HG02938 (cell line): ENCODE measurements at regions not wholly inside any gene's neighbourhood (a gene's known extent, or its start where the extent isn't known, plus 50 kb on each side); places are given as distances from the start of the nearest gene placed in this dataset.
"Not testable (repeated sequence)": the region's sequence is repeated elsewhere in the genome, so short reads cannot be mapped to it uniquely, and the experiment has no call there.

ENCODE experiments used
- ATAC-seq: cut with Tn5 transposase; IDR thresholded peaks from one replicate; pipeline ENCODE4 v1.9.1; 2021; ENCODE audit warnings: mild to moderate bottlenecking, moderate library complexity; ENCODE audit not compliant: unreplicated experiment

DNA sequence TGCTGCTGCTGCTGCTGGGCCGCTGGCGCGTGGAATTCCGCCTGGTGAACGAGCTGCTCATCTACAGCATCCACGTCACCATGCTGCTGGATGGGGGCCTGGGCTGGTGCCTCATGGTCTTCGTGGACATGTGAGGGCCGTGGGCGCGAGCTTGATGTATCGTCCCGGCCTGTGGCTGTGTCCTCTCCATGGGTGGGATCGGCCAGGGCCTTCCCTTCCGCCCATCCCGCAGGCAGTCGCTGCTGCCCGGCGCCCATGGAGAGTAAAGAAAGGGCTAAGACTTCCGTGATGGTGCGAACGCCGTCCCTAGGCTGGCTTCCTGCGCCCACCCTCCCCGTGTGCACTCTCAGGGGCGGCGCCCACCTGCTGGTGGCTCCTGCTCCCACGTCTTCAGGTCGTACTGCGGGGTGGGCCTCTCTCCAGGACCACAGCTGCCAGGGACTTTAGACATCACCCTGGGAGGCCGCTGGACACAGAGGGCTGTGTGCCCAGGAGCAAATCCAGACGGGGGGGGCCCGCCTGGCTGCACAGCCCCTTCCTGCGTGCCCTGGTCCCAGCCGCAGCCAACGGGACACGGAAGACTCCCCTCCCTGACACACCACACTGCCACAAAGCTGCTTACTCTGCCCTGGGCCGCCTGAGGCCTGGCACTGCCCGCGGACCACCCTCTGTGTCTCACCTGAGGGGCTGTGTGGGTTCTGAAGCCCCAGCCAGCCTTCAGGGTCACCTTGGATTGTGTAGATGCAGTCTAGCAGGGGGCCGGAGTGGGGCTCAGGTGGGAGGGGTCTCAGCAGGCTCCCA is 167.5 kb downstream of the SEPTIN7 start:
- ATAC-seq: no peak

DNA sequence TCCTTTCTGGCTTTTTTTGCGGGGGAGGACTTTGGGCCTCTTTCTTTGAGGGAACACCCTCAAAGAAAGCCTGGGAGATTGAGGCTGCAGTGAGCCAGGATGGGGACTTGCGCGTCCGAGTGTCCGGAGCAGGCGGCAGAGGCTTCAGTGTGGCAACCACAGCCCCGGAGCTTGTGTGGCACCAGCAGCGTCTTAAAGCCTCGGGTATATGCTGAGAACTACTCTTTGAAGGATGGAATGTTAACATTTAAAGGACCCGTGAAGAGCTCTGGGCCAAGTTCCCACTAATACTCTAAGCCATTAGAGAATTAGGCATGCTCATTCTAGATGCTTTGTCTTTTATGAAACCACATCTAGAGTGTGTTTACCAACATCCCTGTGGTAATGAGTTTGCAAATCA is 168.2 kb downstream of the SEPTIN7 start:
- ATAC-seq: no peak

DNA sequence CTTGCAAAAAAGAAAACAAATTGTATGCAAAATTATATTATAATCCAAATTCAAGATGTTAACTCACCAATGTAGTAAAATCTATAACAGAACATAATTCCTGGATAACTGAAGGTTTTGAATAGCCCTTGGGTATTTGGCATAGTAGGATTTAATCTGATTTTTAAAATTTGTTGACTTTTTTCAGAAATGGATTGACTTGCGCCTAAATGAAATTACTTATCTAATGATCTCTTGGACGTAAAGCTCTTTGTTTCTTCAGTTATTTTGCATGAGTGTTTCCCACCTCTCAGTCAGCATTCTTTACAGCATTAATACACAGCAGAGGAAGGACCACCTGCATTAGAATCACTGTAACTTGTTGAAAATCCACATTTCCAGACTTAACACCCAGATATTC is 169.6 kb downstream of the SEPTIN7 start:
- ATAC-seq: no peak

DNA sequence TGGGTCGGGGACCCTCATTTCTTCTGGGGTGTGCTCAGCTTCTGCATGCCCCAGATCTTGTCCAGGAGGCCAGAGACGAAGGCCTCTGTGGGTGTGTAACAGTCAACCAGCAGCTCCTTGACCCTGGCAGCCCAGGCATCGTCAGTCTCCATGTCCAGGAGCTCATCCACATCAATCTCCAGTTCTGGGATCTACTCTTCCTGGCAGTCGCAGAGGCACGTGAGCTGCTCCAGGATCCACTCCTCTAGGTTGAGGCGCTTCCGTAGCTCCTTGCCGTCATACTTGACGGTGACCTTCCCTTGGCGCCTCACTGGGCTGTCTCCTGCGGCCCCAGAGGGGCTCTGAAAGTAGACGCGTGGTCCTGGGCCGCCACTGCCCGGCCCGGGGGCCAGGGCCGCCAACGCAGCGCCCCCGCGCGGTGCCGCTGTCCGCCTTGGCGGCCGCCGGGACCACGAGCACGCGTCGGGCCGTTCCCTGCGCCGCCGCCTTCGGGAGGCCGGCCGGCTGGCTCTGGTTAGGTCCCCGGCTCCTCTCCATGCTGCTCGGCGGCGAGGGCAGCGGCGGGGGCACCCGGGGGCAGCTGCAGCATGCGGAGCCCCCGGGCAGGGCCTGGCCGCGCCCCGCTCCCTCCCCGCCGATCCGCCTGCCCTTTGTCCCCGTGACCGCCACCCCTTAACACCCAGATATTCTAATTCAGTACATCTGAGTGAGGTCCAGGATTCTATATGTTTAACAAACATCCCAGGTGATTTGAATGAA is 170.5 kb downstream of the SEPTIN7 start:
- ATAC-seq: no peak

DNA sequence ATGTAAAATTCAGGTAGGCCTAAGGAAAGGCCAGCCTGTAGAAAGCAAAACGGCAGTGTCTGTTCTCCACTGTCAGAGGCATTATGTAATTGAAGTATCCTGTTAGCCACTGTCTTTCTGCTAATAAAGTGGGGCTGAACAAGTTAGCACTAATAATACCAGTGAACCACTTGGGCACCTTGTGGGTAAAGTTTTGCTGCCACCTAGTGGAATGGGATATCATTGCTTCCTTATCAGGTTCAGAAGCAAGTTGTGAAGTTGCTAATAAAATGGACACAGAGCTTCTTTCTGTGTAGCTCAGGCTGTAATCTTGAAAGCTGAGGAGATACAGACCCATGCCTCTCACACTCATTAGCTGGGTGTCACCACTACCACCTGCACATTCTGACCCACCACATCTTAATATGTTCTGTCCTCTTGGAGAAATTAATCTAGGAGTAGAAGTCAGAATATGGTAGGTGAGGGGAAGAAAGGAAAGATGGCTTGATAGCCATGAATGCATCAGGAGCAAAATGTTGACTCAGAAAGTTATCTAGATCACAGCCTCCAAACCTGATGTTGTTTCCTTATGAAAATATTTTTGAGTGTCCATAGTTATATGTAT is 175.1 kb downstream of the SEPTIN7 start:
- peak; percentile 83 for ATAC-seq

DNA sequence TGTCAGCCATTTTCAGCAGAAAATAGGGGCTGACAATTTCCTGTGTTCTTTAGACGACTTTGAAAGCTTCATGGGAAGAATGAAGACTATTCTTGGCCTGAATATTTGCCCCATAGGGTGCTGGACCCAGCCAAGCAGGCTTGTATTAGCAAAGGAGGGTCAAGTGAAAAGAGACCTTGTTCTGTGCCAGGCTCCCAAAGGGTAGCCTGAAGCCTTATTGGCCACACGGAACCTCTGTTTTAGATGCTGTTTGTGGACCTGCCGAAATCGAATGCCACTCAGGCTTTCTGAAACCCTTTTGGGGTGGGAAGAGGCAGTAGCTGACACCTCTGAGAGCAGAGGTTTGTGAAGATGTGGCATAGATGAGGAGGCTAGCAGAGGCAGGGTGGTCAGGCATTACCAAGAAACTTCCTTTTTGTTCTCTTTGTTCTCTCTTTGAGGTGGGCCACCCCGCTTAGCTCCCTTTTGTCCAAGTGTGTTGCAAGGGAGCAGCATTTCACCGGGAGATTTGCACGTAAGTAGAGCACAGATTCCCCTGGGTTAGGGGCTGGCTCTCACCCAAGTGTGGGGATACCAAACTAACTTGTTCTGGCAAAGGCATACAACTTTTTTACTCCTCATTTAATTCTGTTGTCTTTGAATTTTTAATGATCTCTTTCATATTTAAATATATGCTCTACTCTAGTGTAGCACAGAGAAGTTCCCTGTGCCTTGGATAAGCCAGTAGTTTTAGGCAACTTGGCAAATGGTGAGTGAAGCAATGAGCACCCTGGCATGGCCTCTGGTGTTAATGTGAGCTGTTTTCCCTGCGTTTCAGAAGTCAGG is 174.0 kb upstream of the EEPD1 start:
- ATAC-seq: not testable (repeated sequence)

DNA sequence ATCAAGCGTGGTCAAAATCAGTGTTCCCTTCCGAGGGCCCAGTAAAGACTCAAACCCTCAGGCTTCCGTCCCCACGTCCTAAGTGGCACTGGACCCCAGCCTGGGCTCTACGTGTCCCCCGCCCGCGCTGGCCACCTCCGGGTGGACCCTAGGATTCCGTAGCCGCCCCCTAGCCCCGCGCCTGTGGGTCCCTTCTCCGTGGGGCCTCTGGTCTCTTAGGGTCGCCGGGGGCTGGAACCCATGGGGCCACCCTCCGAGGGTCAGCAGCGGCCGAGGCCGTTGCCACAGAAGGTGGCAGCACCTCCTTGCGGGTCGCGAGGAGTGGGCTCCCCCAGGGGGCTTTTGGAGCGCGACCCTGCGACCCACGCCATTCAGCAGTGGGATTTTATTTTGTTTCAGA is 170.5 kb upstream of the EEPD1 start:
- no peak for ATAC-seq

DNA sequence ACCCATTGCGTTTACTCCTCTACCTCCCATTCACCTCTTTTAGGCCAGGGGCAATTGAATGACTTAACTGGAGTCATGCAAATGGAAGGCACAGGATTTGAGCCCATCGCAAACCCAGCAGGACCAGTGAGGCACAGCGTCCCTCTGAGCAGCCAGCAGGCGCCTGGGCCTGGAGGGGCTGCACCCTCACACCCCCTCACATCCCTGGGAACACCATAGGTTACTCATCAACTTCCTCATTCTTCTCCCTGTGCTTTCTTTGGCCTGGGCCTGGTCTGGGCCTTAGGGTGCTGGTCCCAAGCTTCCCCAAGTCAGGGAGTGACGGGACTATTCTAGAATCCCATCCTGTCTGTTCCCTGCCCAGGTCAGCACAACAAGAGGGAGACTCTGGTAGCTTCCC is 169.4 kb upstream of the EEPD1 start:
- no peak for ATAC-seq

DNA sequence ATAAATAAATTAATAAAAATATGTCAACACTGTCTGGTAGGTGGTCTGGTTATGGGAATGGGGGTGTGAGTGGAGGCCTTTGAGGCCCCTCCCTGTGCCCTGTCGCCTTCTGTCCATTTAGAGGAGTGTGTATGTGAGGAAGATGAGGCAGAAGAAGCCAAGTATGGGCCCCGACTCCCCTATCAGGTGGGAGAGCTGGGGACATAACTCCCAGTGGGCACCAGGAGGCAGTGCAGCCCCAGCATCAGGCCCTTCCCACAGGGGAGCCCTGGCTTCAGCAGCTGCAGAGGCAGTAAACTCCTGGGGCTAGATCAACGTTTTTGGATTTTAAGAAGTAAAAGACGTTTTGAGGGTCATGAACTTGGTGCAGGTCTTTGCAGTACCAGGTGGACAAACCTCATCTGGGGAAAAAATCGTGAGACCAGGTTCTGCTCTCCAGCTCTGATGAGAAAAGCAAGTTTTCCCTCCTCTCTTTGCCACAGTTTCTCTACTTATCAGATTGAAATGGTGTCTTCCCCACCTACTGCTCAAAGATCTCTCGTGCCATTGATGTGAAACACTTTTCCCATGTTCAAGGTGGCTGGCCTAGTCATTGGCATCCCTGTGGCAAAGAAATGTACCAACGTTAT is 167.8 kb upstream of the EEPD1 start:
- peak; percentile 73 for ATAC-seq

DNA sequence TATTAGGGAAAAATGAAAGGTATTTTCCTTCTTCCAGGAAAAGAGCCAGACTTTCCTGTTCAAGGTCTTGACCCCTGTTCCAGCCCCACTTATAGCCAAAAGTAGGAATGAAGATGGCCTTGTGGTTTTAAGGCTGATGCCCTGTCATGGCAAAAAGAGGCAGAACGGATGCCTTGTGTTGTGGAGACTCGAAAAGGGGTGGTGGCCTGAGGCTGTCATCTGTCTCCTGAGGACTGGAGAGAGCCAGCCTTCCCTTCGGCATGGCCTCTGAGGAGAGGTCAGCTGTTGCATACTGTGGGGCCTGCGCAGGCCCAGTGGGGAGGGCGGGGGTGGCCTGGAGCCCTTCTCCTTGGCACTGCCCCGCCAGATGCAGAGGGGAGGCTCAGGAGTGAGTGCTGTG is 166.0 kb upstream of the EEPD1 start:
- ATAC-seq: no peak

DNA sequence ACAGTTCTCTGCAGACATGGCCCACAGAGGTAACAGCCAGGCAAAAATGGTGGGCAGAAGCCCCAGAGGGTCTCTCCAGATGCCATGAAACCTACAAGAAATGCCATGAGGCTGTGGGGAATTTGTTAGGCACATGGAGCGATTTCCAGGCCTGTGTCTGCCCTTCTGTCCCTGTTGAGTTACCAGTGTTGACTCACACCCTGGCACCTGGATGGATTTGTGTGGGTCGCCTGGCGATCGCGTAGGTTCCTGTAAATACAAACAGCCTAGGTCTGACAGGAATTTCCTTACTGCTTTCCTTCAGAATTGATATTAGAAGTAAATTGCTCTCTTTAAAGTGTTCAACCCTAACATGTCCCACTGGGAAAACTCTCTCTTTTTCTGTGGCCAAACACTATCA is 164.9 kb upstream of the EEPD1 start:
- no peak for ATAC-seq

DNA sequence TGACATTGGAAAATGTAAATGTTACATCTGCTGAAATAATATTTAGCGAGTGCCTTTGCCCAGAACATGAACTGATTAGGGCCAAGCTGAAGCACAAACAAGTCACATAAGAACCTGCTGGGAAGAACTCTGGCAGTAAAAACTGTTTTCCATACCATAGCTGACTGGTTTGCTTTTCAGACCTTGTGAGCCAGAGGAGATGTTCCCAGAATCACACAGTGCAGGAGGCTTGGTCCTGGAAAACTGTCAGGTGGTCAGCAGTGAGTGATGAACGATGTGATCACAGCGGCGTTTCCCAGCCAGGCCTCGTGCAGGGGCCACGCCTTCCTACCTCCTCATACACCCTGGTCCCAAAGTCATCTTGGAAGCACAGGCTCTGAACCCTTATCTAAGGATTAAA is 164.2 kb upstream of the EEPD1 start:
- no peak for ATAC-seq

DNA sequence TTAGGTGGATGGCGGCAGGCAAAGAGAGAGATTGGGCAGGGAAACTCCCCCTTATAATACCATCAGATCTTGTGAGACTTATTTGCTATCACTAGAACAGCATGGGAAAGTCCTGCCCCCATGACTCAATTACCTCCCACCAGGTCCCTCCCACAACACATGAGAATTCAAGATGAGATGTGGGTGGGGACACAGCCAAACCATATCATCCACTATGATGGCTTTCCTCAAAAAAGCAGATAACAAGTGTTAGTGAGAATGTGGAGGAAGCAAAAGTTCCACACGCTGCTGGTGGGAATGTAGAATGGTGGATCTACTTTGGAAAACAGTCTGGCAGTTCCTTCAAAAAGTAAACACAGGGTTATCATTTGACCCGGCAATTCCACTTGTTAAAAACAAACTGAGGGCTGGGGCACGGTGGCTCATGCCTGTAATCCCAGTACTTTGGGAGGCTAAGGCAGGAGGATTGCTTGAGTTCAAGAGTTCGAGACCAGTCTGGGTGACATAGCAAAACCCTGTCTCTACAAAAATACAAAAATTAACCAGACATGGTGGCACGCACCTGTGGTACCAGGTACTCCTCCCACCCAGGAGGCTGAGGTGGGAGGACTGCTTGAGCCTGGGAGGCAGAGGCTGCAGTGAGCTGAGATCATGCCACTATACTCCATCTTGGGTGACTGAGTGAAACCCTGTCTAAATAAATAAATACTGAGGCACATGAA is 161.4 kb upstream of the EEPD1 start:
- no peak for ATAC-seq

DNA sequence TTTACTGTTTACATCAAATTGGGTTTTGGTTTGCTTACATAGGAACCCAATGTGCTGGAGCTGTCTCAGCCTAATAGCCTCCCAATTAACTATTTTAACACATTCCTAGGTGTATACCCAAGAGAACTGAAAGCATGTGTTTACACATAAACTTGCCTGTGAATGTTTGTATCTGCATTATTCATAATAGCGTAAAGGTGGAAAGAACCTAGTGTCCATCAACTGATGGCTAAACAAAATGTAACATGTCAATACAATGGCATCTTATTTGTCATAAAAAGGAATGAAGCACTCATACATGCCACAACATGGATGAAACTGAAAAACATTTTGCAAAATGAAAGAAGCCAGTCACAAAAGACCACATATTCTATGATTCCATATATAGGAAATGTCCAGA is 160.6 kb upstream of the EEPD1 start:
- ATAC-seq: no peak

DNA sequence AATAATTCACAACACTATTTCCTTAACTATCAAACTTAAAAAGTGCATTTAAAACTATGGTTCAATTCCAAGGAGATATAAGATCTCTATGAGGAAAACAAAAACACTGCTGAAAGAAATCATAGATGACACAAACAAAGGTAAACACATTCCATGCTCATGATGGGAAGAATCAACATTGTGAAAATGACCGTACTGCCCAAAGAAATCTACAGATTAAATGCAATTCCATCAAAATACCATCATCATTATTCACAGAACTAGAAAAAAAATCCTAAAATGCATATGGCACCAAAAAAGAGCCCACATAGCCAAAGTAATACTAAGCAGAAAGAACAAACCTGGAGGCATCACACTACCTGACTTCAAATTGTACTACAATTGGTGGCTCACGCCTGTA is 159.9 kb upstream of the EEPD1 start:
- no peak for ATAC-seq

DNA sequence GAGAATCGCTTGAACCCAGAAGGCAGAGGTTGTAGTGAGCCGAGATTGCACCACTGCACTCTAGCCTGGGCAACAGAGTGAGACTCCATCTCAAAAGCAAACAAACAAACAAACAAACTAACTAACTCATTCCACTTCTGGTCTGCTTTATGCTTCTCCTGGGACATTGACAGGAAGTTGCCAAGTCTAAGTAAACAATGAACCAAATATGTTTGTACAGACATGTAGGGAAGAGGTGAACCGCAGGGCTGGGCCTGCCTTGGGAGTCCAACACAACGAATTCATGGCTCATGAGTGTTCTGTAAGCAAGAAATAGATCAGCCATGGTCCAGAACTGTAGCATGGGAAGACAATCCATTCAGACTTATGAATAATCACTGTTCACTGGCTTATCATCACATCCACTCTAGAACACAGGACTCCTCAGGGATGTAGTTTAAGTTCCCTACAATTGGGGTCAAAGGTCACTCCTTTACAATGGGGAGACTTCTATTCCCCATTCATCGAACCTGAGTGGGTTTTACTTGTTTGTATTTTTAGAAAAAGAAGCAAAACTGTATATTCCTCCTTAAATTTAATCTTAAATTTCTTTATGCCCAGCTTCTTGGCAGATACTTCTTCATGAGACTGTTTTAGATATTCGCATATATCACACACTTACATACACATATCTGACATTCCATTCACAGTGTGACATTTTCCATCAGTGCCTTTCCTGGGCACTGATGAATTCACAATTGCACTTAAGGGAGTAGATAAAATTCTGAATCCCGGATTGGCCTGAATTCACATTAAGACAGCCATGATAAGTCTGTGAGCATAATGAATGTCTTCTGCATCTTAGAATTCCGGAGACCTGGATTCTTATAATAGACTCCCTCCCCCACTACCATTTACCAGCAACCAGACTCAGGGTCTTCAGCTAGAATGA is 159.1 kb upstream of the EEPD1 start:
- no peak for ATAC-seq

DNA sequence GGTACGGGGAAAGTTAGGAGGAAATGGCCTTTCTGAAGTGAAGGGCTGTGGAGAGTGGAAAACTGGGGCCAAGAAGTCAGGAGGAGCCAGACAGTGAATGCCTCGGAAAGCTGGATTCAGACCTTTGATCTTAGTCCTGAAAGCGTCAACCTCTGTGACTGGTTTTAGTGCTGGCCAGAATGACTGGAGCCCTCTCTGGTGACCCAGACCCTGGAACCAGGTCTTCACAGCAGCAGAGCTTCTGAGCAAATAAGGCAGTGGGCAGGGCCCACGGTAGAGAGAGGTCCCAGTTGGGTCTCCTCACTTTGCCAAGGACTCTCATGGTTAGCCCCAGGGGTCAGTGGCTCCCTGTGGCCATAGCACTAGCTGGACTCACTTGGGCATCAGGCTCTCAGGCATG is 157.7 kb upstream of the EEPD1 start:
- ATAC-seq: no peak

DNA sequence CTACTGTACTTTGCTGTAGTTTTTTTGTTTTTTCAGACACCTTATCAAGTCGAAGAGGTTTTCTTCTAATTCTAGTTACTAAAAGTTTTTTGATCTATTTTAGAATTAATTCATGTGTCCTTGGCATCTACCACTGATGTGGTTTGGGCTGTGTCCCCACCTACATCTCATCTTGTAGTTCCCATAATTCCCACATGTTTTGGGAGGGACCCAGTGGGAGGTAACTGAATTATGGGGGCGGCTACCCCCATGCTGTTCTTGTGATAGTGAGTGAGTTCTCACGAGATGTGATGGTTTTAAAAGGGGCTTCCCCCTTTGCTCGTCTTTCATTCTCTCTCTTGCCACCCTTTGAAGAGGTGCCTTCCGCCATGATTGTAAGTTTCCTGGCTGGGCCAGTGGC is 154.6 kb upstream of the EEPD1 start:
- no peak for ATAC-seq

DNA sequence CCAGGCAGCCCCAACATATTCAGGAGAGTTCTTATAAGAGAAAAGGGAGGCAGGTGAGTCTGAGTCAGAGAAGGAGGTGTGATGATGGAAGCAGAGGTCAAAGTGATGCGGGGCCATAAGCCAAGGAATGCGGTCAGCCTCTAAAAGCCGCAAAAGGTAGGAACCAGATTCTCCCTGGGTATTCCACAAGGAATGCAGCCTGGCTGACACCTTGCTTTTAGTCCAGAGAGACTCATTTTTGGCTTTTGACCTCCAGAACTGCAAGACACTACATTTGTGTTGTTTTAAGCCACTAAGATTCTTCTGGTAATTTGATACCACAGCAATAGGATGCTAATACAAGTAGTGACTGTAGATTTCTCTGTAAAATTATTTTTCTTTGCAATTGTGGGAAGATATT is 151.5 kb upstream of the EEPD1 start:
- no peak for ATAC-seq
